NCI-H1436 (cell line): ENCODE measurements at regions not wholly inside any gene's neighbourhood (a gene's known extent, or its start where the extent isn't known, plus 50 kb on each side); places are given as distances from the start of the nearest gene placed in this dataset.
"Not testable (repeated sequence)": the region's sequence is repeated elsewhere in the genome, so short reads cannot be mapped to it uniquely, and the experiment has no call there.

Experiments
- DNase-seq: peaks from one replicate; lab custom pipeline; 2025; lab: John Stamatoyannopoulos, UW

- no peak for DNase-seq
Measured at GRCh38 chr5:118478852-118479251, 509.5 kb downstream of the DTWD2 start.

GRCh38 chr5:118468085-118468484 is 520.3 kb downstream of the DTWD2 start:
- no peak for DNase-seq

DNA sequence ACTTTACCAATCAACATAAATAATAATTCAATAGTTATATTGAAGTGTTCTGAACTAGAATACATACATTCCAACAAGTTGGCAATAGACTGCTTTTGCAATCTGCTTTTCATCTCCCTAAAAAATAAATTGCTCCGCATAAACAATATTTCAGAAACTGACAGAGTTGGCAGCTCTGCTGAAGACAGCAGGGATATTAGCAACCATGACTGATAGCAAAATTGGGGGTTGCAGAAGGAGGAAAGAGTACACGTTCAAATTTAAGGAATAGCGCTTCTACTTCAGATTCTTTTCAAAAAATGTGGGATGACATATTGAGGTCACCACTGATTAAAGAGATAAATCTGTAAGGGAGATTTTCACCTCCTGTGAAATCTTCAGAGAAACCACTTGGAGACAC is 521.2 kb downstream of the DTWD2 start:
- DNase-seq = no peak

- no peak for DNase-seq
Measured at GRCh38 chr5:118466418-118466817, 521.9 kb downstream of the DTWD2 start.

DNA sequence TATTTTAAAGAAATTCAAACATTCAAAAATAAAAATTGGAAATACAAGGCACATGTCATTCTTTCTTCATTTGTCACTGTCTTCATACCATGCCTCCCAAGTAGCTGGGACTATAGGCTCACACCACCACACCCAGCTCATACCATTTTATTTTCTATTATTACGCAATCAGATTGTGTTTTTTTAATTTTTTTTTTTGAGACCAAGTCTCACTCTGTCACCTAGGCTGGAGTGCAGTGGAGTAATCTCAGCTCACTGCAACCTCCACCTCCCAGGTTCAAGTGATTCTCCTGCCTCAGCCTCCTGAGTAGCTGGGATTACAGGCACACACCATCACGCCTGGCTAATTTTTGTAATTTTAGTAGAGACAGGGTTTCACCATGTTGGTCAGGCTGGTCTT is 526.1 kb downstream of the DTWD2 start:
- not testable (repeated sequence) for DNase-seq

GRCh38 chr5:118461436-118461835 is 526.9 kb downstream of the DTWD2 start:
- no peak for DNase-seq

- DNase-seq = no peak
Measured at GRCh38 chr5:118459490-118459889, 528.9 kb downstream of the DTWD2 start.

DNA sequence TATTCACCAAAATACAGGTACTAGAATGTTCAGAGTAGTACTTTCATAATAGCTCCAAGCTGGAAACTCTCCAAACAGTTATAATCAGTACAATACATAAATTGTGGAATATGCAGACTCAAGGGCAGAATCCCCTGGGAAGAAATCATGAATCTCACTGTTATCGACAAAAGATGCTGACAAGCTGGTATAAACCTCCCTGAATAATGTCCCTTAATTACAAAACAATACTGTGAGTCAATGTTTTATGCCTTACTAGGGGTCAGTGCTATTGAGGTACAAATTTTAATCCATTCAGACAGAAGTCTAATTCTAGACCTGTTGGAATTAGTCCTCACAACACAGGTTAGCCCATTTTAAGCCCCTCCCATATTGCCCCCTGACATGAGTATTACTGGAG is 532.3 kb downstream of the DTWD2 start:
- no peak for DNase-seq

DNA sequence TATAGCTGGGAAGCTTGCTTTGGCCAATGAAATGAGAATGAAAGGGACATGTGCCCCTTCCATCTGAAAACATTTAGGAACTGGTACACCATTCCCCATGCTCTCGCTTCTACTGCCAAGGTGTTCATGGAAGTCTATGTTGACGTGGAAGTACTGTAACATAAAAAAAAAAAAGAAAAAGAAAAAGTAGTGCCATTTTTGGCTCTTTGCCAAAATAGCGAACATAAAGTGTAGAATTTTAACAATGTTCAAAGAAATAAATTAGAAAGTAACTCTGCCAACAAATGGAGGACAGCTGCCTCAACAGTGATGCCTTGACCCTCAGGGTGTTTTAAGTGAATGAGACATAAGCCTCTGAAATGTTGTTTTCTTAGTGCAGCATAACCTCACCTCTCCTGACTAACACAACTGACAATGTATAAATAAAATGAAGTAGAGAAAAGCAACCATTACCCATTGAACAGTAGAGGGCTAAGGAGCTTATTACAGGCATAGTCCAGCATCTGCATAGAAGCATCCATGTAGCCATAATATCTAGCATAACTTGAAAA is 536.6 kb downstream of the DTWD2 start:
- DNase-seq = no peak

DNA sequence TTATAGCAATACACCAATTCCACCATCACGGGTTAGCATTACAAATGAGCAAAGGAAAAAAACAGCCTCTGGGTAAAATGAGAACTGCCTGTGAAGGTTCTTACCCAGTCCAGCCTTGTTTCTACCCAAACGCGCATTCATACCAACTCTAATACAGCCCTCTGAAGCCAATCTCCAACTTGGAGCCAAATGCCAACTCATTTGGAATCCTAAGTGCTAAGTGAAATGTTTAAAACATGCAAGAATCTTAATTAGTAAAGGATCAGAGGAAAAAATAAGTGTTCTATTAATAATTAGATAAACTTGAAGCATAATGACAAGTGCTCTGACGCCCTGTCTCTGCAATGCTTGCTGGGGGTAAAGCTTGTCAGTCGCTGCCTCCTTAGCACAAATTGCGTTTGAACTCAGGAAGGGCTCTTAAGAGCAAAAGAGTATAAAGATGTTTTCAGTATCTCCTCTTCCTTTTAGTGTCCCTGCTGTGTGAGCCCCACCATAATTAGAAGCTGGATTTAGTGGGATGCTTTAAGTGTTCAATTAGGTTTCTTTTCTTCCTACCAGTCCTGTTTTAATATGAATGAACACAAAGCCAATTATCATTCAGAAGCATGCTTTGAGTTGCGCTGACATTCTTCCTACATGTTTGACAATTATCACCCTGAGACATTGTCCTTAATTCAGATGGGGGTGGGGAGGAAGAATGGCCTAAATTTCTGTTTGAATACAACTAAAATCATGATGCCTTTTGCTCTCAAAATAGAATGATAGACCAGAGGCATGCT is 537.6 kb downstream of the DTWD2 start:
- DNase-seq = no peak

DNA sequence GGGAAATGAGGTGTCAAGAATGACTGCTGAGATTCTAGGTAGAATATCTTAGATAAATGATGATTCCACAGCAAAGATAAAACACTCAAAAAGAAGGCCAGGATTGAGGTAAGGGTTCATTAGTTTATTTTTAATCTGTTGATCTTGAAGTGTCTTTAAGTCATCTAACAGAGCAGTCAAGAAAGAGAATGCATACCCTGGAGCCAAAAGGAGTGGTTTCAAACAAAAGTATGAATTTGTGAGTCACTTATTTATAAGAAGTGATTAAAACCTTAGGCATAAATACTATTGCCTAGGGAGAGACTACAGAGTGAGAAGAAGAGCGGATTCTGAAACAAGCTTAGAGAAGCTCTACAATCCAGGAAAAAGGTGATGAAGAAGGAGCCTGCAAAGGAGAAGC is 541.0 kb downstream of the DTWD2 start:
- DNase-seq = no peak

DNA sequence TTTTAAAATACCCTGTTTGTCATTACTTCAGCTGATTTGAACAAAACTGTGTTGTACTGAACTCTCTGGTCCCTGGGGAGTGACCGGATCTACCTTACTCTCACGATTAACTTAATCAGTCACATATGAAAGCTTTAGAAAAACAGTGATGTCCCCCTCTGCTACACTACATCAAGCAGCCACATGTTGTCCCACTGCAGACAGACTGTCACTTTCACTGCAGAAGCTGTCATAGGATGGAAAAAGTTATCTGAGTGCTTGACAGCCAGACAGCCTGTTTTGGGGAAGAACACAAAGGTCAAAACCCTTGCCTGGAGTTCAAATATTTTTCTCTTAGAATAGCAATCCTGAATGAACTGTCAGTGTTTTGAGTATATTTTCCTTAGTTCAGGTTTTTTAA is 546.4 kb downstream of the DTWD2 start:
- DNase-seq = no peak

DNA sequence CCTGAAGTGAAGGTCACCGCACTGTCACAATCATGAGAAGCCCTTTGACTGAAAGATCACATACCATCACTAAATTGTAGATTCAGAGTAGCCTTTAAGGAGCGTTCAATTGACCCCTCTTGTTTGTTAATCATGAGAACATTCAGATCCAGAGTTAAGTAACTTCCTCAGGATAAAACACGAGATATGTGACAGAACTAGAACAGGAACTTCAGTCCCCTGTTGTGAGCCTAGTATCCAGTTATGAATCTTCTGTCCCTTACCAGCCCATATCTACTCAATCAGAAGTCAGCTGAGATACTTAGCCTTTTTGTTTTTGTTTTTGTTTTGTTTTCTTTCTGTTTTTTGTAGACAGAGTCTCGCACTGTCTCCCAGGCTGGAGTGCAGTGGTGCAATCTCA is 547.3 kb downstream of the DTWD2 start:
- DNase-seq = no peak

DNA sequence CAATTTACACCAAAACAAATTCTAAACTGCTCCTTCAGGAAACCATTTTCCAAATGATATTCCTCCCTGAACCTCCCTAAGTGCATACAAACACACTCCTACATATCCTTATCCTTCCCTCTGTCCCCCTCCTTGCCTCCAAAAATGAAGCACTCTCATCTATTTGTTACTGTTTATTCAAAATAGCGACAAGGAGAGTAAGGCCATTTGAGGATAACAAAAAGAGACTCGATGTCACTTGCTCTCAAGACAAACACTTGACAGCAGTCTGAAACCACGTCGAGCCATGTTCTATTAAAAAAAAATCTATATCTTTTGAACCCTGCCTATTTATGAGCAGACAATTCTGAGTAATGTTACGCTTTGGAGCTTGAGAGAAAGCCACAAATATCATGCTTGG is 547.9 kb downstream of the DTWD2 start:
- DNase-seq = no peak

DNA sequence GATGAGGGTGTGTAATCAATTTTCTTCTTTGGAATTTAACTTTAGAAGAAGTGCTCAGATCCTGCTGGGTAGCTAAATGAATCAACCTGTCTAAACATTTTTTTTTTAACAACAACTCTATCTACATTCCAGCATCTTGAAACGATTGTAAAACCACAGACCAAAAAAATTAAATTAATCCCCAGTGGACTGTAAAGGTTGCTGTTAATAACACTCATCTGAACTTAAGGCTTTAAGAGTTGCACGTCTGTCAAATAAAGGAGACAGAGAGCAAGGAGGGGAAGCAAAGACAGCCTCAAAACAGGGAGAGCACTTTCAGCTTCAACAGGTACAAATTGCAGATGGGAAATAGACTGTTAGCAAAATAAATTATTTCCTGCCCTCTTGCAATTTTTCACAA is 548.5 kb downstream of the DTWD2 start:
- no peak for DNase-seq

- DNase-seq = no peak
Measured at GRCh38 chr5:118435131-118435530, 553.2 kb downstream of the DTWD2 start.

GRCh38 chr5:118434522-118434921 is 553.8 kb downstream of the DTWD2 start:
- DNase-seq = no peak

DNA sequence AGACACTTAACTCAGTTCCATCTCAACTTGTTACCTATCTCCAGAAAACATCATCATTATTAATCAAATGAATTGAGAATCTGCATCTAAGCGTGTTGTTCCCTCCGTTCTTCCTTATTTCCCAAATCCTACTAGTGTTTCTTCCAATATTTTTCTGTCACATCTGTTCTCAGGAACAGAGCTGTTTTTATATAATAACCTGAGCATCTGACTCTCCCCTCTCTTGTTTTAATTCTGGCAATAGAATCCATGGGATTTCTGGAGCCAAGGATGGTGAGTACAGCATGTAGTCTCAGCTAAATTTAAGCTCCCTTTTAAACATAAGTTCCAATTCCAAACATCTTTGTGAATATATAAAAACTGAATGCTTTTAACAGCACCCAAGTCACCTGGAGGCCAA is 558.3 kb downstream of the DTWD2 start:
- DNase-seq = no peak

DNA sequence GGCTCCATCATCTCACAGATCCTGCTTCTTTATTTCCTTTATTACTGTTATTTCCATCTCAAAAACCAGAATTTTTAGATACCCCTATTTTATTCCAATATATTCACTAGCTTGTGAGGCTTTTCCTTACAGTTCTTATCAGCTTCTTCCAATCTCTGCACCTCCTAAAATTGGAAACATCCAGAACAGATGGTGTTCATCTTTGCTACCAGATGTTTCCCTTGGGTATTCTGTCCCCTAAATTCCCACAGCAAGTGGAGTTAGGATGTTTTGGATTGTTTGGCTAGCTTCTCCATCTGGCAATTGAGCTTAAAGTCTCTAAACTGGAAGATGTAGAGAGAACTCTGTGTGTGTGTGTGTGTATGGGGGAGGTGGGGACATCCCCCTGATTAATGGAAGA is 580.4 kb downstream of the DTWD2 start:
- no peak for DNase-seq

GRCh38 chr5:118405650-118406061 is 582.7 kb downstream of the DTWD2 start:
- no peak for DNase-seq

- no peak for DNase-seq
Measured at GRCh38 chr5:118397236-118397635, 591.1 kb downstream of the DTWD2 start.

DNA sequence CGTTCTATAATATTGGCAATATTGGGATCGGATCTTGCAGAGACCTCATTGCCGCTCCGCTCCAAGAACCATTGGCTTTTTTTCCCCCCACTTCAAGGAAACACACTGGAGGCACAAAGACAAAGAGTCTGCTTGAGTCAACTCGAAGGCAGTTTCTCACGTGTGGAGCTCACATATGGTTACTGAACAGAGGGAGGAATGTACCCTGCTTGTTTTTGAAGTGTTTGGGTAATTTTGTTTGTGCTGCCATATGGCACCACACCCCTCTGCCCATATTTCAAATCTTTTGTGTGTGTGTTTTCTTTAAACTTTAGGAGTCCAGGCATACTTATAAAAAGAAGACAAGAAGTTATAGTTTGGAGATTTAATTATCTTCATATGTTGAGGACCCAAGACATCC is 595.9 kb downstream of the DTWD2 start:
- DNase-seq = no peak

GRCh38 chr5:118382931-118383330 is 605.4 kb downstream of the DTWD2 start:
- not testable (repeated sequence) for DNase-seq

GRCh38 chr5:118379470-118379869 is 608.9 kb downstream of the DTWD2 start:
- no peak for DNase-seq
